WTC11 (cell line): ENCODE measurements at regions not wholly inside any gene's neighbourhood (a gene's known extent, or its start where the extent isn't known, plus 50 kb on each side); places are given as distances from the start of the nearest gene placed in this dataset.

ENCODE experiments used
- ATAC-seq: fragments of 200-7000 bp; cut with Tn5 transposase; 2 replicates; pipeline ENCODE4 v1.10.0; 2021; ENCODE audit warnings: mild to moderate bottlenecking, moderate library complexity
- CTCF ChIA-PET: fragments of 300-600 bp; sonication (Branson Sonifier 250); formaldehyde crosslinking; loops from one replicate; lab custom pipeline; 2021; ENCODE audit warnings: antibody characterized with exemption; lab: Charles Lee
- POLR2A ChIA-PET: fragments of 350-600 bp; sonication (Branson Sonifier 250); formaldehyde crosslinking; loops from one replicate; lab custom pipeline; 2021; ENCODE audit warnings: antibody characterized with exemption; lab: Charles Lee
- DNase-seq: peaks from one replicate; pipeline ENCODE4 v3.0.0; 2021; ENCODE audit warnings: low spot score
- H3K27ac Mint-ChIP-seq: 2 replicates; pipeline ENCODE4 v1.8.0; 2021; ENCODE audit warnings: mixed read lengths
- H3K27me3 Mint-ChIP-seq: 2 replicates; pipeline ENCODE4 v1.8.0; 2021; ENCODE audit warnings: low read depth, mild to moderate bottlenecking, moderate library complexity, mixed read lengths
- H3K36me3 Mint-ChIP-seq: 2 replicates; pipeline ENCODE4 v1.8.0; 2021; ENCODE audit warnings: mixed read lengths
- H3K4me1 Mint-ChIP-seq: 2 replicates; pipeline ENCODE4 v1.8.0; 2022; ENCODE audit warnings: mixed read lengths
- H3K4me3 Mint-ChIP-seq: 2 replicates; pipeline ENCODE4 v1.8.0; 2021; ENCODE audit warnings: mild to moderate bottlenecking, moderate library complexity, mixed read lengths
- H3K9me3 Mint-ChIP-seq: 2 replicates; pipeline ENCODE4 v1.8.0; 2021; ENCODE audit warnings: mixed read lengths
- CREM ChIP-seq: sonication (generic); formaldehyde crosslinking; IDR thresholded peaks from 2 replicates; pipeline ENCODE4 v1.8.1; 2022; ENCODE audit warnings: mild to moderate bottlenecking, missing genetic modification reagents, moderate library complexity
- HMGXB4 ChIP-seq: sonication (generic); formaldehyde crosslinking; IDR thresholded peaks from 2 replicates; pipeline ENCODE4 v1.8.1; 2023; ENCODE audit warnings: mild to moderate bottlenecking, moderate library complexity, missing genetic modification reagents
- IRF1 ChIP-seq: sonication (generic); formaldehyde crosslinking; IDR thresholded peaks from 2 replicates; pipeline ENCODE4 v1.8.0; 2023; ENCODE audit warnings: missing genetic modification reagents
- JAZF1 ChIP-seq: fragments of 250-450 bp; sonication (Bioruptor Pico); IDR thresholded peaks from 2 replicates; pipeline ENCODE4 v1.9.0; 2021; ENCODE audit warnings: moderate library complexity, mild to moderate bottlenecking, inconsistent platforms
- NFE2L1 ChIP-seq: sonication (generic); formaldehyde crosslinking; IDR thresholded peaks from 2 replicates; pipeline ENCODE4 v1.8.1; 2023; ENCODE audit warnings: missing genetic modification reagents
- NR1H2 ChIP-seq: sonication (generic); formaldehyde crosslinking; IDR thresholded peaks from 2 replicates; pipeline ENCODE4 v1.9.0; 2021; ENCODE audit warnings: mild to moderate bottlenecking, moderate library complexity, missing genetic modification reagents
- NR2C2 ChIP-seq: sonication (generic); formaldehyde crosslinking; IDR thresholded peaks from 2 replicates; pipeline ENCODE4 v1.8.0; 2022; ENCODE audit warnings: mild to moderate bottlenecking, missing genetic modification reagents
- PRDM15 ChIP-seq: sonication (generic); formaldehyde crosslinking; IDR thresholded peaks from 2 replicates; pipeline ENCODE4 v1.8.0; 2022; ENCODE audit warnings: missing genetic modification reagents
- TCF7 ChIP-seq: sonication (generic); formaldehyde crosslinking; IDR thresholded peaks from 2 replicates; pipeline ENCODE4 v1.8.0; 2022; ENCODE audit warnings: mild to moderate bottlenecking, low read depth, missing genetic modification reagents, moderate library complexity
- TP53 ChIP-seq: sonication (generic); formaldehyde crosslinking; IDR thresholded peaks from 2 replicates; pipeline ENCODE4 v1.8.1; 2023; ENCODE audit warnings: mild to moderate bottlenecking, missing genetic modification reagents
- ZBTB21 ChIP-seq: sonication (generic); formaldehyde crosslinking; IDR thresholded peaks from 2 replicates; pipeline ENCODE4 v1.8.1; 2023; ENCODE audit warnings: mild to moderate bottlenecking, missing genetic modification reagents, borderline replicate concordance
- ZNF121 ChIP-seq: sonication (generic); formaldehyde crosslinking; IDR thresholded peaks from 2 replicates; pipeline ENCODE4 v1.8.0; 2023; ENCODE audit warnings: missing genetic modification reagents
- ZNF138 ChIP-seq: sonication (generic); formaldehyde crosslinking; conservative IDR thresholded peaks from 2 replicates; pipeline ENCODE4 v1.8.1; 2022; ENCODE audit warnings: mild to moderate bottlenecking, moderate library complexity, missing genetic modification reagents
- ZNF317 ChIP-seq: sonication (generic); formaldehyde crosslinking; IDR thresholded peaks from 2 replicates; pipeline ENCODE4 v1.8.1; 2023; ENCODE audit warnings: low read depth, mild to moderate bottlenecking, moderate library complexity, missing genetic modification reagents, borderline replicate concordance
- ZNF416 ChIP-seq: fragments of 250-450 bp; sonication (Bioruptor Pico); IDR thresholded peaks from 2 replicates; pipeline ENCODE4 v1.9.0; 2021; ENCODE audit warnings: mild to moderate bottlenecking, inconsistent platforms
- ZNF425 ChIP-seq: fragments of 250-450 bp; sonication (Bioruptor Pico); conservative IDR thresholded peaks from 2 replicates; pipeline ENCODE4 v1.9.0; 2021; ENCODE audit warnings: mild to moderate bottlenecking
- ZSCAN18 ChIP-seq: fragments of 250-450 bp; sonication (Bioruptor Pico); IDR thresholded peaks from 2 replicates; pipeline ENCODE4 v2.1.2; 2022; ENCODE audit warnings: mild to moderate bottlenecking, moderate library complexity
- TF ChIP-seq, protein P1 (sequence below): sonication (generic); formaldehyde crosslinking; IDR thresholded peaks from 2 replicates; pipeline ENCODE4 v1.8.1; 2023; ENCODE audit warnings: mild to moderate bottlenecking, missing genetic modification reagents

GRCh38 chr9:7259544-7260241, 501.9 kb downstream of the KDM4C start:
- ChIA-PET CTCF (interaction anchor here (0.9 to 1.5 kb wide), 6 partner anchors 10 to 207 kb away, joined by 3 to 4 read pairs (median 3); no protein-coding TSS in a partner anchor), POLR2A (no interaction called here)
- Mint-ChIP-seq H3K27me3 (no peaks in the 10 kb centered on the region), H3K4me3 (no peak overlapping the region), H3K36me3 (no peaks in the 10 kb centered on the region), H3K9me3 (no peaks in the 10 kb centered on the region), H3K27ac (peak overlapping the region; percentile 26; the same call in 1 of the 2 replicates), H3K4me1 (peaks cover 12% of the 10 kb centered on the region; the same call in 1 of the 2 replicates)
- TF ChIP-seq ZNF121 (CRISPR knock-in tag) (no peak), CREM (CRISPR knock-in tag) (no peak), PRDM15 (CRISPR knock-in tag) (no peak), JAZF1 (CRISPR knock-in tag) (no peak), ZSCAN18 (CRISPR knock-in tag) (no peak)
- DNase-seq, result no peak
- ATAC-seq, result peak; percentile 68

- no peak for TF ChIP-seq NR1H2 (CRISPR knock-in tag)
- TF ChIP-seq TP53 (CRISPR knock-in tag), result no peak
- TF ChIP-seq IRF1 (CRISPR knock-in tag), result no peak
- no peak for TF ChIP-seq HMGXB4 (CRISPR knock-in tag)
- no peak for TF ChIP-seq ZNF425 (CRISPR knock-in tag)
- no peak for TF ChIP-seq NFE2L1
- TF ChIP-seq ZNF138, result no peak
- no peak for TF ChIP-seq TCF7
- TF ChIP-seq NR2C2 (CRISPR knock-in tag), result no peak
- TF ChIP-seq ZNF317 (CRISPR knock-in tag), result no peak
- TF ChIP-seq ZNF416 (CRISPR knock-in tag), result no peak
- no peak for TF ChIP-seq CREM (CRISPR knock-in tag)
- TF ChIP-seq, protein P1, sequence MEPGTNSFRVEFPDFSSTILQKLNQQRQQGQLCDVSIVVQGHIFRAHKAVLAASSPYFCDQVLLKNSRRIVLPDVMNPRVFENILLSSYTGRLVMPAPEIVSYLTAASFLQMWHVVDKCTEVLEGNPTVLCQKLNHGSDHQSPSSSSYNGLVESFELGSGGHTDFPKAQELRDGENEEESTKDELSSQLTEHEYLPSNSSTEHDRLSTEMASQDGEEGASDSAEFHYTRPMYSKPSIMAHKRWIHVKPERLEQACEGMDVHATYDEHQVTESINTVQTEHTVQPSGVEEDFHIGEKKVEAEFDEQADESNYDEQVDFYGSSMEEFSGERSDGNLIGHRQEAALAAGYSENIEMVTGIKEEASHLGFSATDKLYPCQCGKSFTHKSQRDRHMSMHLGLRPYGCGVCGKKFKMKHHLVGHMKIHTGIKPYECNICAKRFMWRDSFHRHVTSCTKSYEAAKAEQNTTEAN, result no peak
- TF ChIP-seq ZBTB21 (CRISPR knock-in tag), result no peak
- ChIA-PET CTCF (interaction anchor here (1.0 to 2.3 kb wide), 6 partner anchors 10 to 114 kb away, joined by 3 to 14 read pairs (median 3); no protein-coding TSS in a partner anchor), POLR2A (no interaction called here)
- peaks cover 5% of the 10 kb centered on the region for H3K9me3 Mint-ChIP-seq
- DNase-seq (no peak), ATAC-seq (no peak)
- H3K4me3 Mint-ChIP-seq, result no peak overlapping the region
- peaks cover 12% of the 10 kb centered on the region; the same call in 1 of the 2 replicates for H3K4me1 Mint-ChIP-seq
- H3K36me3 Mint-ChIP-seq, result no peaks in the 10 kb centered on the region
- no peaks in the 10 kb centered on the region for H3K27me3 Mint-ChIP-seq
- H3K27ac Mint-ChIP-seq, result no peak overlapping the region
Measured at GRCh38 chr9:7258688-7259396, 501.1 kb downstream of the KDM4C start.
